Dermis microvascular lymphatic vessel endothelial cell (primary cell): ENCODE measurements at regions not wholly inside any gene's neighbourhood (a gene's known extent, or its start where the extent isn't known, plus 50 kb on each side); places are given as distances from the start of the nearest gene placed in this dataset.
"Not testable (repeated sequence)": the region's sequence is repeated elsewhere in the genome, so short reads cannot be mapped to it uniquely, and the experiment has no call there.

Experiments
- DNase-seq, 2 donors: peaks; one replicate each; pipeline versions ENCODE4 v3.0.0 to v3.0.0-alpha.2; 2010; ENCODE audit warnings: low read depth in 2 of 2

GRCh38 chr2:106258859-106259258 is 64.8 kb upstream of the UXS1 start:
- not testable (repeated sequence) for DNase-seq

- no peak for DNase-seq
These were observed 63.7 kb upstream of the UXS1 start for GRCh38 chr2:106257830-106258229.

DNA sequence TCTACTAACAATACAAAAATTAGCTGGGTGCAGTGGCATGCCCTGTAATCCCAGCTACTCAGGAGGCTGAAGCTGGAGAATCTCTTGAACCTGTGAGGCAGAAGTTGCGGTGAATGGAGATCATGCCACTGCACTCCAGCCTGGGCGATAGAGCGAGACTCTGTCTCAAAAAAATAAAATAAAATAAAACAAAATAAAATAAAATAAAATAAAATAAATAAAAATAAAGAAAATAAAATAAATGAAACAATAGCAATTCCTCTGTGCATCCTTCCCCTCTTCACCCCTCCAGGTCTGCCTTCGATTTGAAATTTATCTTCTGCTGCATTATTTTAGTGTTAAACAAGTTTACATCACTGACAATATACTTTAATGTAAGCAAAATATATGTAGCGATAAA is 63.0 kb upstream of the UXS1 start:
- DNase-seq = no peak

DNA sequence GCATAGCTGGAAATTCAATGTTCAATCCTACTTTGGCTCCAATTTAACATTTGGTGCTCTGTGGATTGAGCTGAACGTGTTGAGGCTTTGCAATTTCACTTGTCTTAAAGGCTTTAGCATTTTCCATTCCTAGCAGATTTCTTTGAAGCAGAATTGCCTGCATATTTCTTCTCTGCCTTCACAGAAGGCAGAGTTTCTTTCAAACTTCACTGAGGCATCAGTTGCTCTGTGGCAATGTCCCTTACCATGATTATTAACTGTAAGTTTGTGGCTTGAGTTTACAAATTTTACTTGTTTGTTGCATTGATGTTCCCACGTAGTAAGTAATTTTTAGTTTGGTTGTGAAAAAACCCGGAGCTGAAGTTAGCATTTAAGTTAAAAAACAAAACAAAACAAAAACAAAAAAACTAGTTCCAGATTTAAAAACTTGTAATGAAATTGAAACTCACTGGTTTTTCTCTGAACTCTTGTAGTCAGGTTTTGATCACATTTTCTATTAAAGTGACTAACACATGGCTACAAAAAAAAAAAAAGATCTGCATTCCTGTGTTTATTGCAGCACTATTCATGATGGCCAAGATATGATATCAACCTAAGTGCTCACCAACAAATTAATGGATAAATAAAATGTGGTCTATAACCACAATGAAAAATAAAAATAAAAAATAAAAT is 55.2 kb upstream of the UXS1 start:
- not testable (repeated sequence) for DNase-seq

DNA sequence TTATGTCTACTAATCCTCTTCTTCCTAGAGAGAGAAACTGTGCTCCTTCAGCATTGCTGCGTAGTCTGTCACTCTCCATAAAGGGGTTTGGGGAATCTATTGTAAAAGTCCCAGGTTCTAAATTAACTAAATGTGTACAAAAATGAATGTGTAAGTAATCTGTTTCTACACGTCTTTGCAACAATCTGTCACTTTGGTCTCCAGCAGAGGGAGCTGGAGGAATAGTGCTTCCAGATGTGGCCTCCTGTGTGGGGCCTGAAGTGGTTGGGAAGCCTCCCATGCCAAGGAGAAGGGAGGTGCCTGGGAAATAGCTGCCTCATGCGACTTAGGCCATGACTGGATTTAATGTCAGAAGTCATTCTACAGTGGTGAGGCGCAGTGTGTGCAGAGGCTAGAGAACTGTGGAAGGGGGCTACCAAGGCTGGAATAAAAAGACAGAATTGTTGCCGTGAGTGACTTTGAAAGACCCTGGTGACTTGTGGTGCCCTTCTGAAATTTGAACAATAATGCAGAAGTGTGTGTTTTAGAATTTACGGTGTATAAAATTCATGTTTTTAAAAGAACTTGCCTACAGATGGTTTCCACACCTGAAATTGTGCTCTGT is 54.5 kb upstream of the UXS1 start:
- not testable (repeated sequence) for DNase-seq
